PC-9 (cell line): ENCODE measurements at regions not wholly inside any gene's neighbourhood (a gene's known extent, or its start where the extent isn't known, plus 50 kb on each side); places are given as distances from the start of the nearest gene placed in this dataset.

ENCODE experiments used
- EZH2 ChIP-seq: fragments of 200-600 bp; sonication (generic); IDR thresholded peaks from 2 replicates; pipeline ENCODE4 v1.8.0; 2017; ENCODE audit warnings: antibody characterized with exemption, low read depth
- TF ChIP-seq, protein P1 (sequence below): fragments of 200-600 bp; sonication (generic); conservative IDR thresholded peaks from 2 replicates; pipeline ENCODE4 v1.6.1; 2017; ENCODE audit warnings: mixed run types, antibody characterized with exemption, mild to moderate bottlenecking, moderate library complexity

DNA sequence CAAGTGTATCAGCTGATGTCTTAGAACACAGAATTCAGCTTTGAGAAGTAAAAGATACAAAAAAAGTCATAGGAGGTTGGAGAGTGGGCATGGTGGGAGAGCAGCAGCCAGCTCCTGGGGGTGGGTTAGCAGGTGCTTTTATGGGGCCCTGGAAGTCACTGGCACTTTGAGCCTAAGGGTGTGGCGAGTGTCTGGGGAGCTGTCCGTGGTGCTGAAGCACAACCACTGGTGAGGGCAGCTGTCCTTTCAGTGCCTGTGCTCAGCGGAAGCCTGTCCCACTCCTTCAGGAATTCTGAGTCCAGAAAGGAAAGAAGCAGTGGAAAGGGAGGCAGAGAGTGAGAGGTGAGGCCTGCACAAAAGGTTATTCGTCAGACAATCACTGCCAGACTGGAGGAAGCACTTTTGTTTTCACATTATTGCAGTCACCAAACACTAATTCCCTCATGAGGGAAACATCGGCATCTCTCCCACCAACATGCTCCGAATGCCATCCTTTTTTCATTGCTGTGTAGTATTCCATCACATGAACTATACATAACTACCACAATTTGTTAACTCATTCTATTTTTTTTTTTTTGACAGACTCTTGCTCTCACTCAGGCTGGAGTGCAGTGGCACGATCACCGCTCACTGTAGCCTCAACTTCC, 59.4 kb upstream of the RAPGEF1 start:
- TF ChIP-seq, protein P1, sequence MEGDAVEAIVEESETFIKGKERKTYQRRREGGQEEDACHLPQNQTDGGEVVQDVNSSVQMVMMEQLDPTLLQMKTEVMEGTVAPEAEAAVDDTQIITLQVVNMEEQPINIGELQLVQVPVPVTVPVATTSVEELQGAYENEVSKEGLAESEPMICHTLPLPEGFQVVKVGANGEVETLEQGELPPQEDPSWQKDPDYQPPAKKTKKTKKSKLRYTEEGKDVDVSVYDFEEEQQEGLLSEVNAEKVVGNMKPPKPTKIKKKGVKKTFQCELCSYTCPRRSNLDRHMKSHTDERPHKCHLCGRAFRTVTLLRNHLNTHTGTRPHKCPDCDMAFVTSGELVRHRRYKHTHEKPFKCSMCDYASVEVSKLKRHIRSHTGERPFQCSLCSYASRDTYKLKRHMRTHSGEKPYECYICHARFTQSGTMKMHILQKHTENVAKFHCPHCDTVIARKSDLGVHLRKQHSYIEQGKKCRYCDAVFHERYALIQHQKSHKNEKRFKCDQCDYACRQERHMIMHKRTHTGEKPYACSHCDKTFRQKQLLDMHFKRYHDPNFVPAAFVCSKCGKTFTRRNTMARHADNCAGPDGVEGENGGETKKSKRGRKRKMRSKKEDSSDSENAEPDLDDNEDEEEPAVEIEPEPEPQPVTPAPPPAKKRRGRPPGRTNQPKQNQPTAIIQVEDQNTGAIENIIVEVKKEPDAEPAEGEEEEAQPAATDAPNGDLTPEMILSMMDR: no peak
- no peak for TF ChIP-seq EZH2
